OCI-LY3 (cell line): ENCODE measurements at regions not wholly inside any gene's neighbourhood (a gene's known extent, or its start where the extent isn't known, plus 50 kb on each side); places are given as distances from the start of the nearest gene placed in this dataset.
"Not testable (repeated sequence)": the region's sequence is repeated elsewhere in the genome, so short reads cannot be mapped to it uniquely, and the experiment has no call there.

Experiments used
- H2AFZ ChIP-seq: fragments of 200-600, 300-600 bp; shearing (Covaris generic); 2 replicates; pipeline ENCODE4 v1.6.0; 2014; ENCODE audit warnings: antibody characterized with exemption, low read depth, low read length
- H3K27ac ChIP-seq: fragments of 200-600, 300-600 bp; sonication (generic); 2 replicates; pipeline ENCODE4 v1.5.1; 2014; ENCODE audit warnings: mild to moderate bottlenecking, low read length, moderate library complexity, mixed read lengths
- H3K27me3 ChIP-seq: fragments of 200-600, 300-600 bp; sonication (generic); 2 replicates; pipeline ENCODE4 v1.6.1; 2014; ENCODE audit warnings: low read depth, low read length, mixed read lengths
- H3K36me3 ChIP-seq: fragments of 200-600, 300-600 bp; sonication (generic); replicated peaks from 2 replicates; pipeline ENCODE3; 2014; ENCODE audit warnings: low read depth, low read length, mixed read lengths
- H3K4me1 ChIP-seq: fragments of 300-600, 200-600 bp; sonication (generic); 2 replicates; pipeline ENCODE4 v1.6.1; 2014; ENCODE audit warnings: low read length, mixed read lengths
- H3K4me2 ChIP-seq: fragments of 200-600, 300-600 bp; sonication (generic); 2 replicates; pipeline ENCODE4 v1.6.1; 2014; ENCODE audit warnings: low read length, mixed read lengths
- H3K4me3 ChIP-seq: fragments of 300-600, 200-600 bp; sonication (generic); 2 replicates; pipeline ENCODE4 v1.5.1; 2014; ENCODE audit warnings: antibody characterized with exemption, mild to moderate bottlenecking, low read length, moderate library complexity
- H3K79me2 ChIP-seq: fragments of 300-600, 200-600 bp; shearing (Covaris generic); 2 replicates; pipeline ENCODE4 v1.6.1; 2014; ENCODE audit warnings: mild to moderate bottlenecking, low read length, mixed read lengths
- H3K9ac ChIP-seq: fragments of 300-600, 200-600 bp; shearing (Covaris generic); 2 replicates; pipeline ENCODE4 v1.6.0; 2014; ENCODE audit warnings: mild to moderate bottlenecking, low read length, moderate library complexity
- H3K9me3 ChIP-seq: fragments of 200-600, 300-600 bp; shearing (Covaris generic); 2 replicates; pipeline ENCODE4 v1.6.1; 2014; ENCODE audit warnings: low read length, mixed read lengths; ENCODE audit not compliant: insufficient read depth
- H4K20me1 ChIP-seq: fragments of 200-600, 300-600 bp; sonication (generic); 2 replicates; pipeline ENCODE4 v1.6.1; 2016; ENCODE audit warnings: low read length, mixed read lengths; ENCODE audit not compliant: insufficient read depth
- EZH2phosphoT487 ChIP-seq: fragments of 200-600 bp; shearing (Covaris generic); IDR thresholded peaks from 2 replicates; pipeline ENCODE4 v1.6.1; 2018; ENCODE audit warnings: antibody characterized with exemption, mixed run types, low read depth
- TF ChIP-seq, protein P1 (sequence below): fragments of 200-600, 300-600 bp; sonication (generic); IDR thresholded peaks from 2 replicates; pipeline ENCODE4 v1.5.1; 2014; ENCODE audit warnings: antibody characterized with exemption, low read length, low read depth

DNA sequence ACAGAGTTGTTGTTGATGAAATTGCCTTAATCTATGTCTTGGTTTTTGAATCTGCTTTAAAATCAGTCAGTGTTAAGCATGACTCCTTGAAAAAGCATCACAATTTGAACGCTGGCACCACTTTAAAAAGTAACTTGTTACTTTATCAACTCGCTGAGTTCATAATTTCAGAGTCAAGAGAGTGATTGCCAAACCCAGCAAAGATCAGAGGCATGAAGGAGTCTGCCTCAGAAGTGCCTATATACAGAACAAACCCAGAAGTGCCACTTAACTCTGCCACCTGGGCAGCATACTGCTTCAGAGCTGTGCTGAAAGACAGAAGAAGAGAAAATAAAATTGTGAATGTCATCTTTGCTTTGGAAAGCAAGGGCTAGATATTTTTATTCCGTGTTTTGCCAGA lies 73.6 kb upstream of the HCRTR2 start:
- Histone ChIP-seq H3K27ac (no peak overlapping the region), H3K4me2 (no peak overlapping the region), H3K9me3 (no peaks in the 10 kb centered on the region), H3K4me3 (no peak overlapping the region), H3K27me3 (no peaks in the 10 kb centered on the region), H2AFZ (no peak overlapping the region), H3K79me2 (no peaks in the 10 kb centered on the region), H3K9ac (no peak overlapping the region), H3K4me1 (no peaks in the 10 kb centered on the region), H3K36me3 (no peaks in the 10 kb centered on the region), H4K20me1 (no peaks in the 10 kb centered on the region)
- TF ChIP-seq, protein P1, sequence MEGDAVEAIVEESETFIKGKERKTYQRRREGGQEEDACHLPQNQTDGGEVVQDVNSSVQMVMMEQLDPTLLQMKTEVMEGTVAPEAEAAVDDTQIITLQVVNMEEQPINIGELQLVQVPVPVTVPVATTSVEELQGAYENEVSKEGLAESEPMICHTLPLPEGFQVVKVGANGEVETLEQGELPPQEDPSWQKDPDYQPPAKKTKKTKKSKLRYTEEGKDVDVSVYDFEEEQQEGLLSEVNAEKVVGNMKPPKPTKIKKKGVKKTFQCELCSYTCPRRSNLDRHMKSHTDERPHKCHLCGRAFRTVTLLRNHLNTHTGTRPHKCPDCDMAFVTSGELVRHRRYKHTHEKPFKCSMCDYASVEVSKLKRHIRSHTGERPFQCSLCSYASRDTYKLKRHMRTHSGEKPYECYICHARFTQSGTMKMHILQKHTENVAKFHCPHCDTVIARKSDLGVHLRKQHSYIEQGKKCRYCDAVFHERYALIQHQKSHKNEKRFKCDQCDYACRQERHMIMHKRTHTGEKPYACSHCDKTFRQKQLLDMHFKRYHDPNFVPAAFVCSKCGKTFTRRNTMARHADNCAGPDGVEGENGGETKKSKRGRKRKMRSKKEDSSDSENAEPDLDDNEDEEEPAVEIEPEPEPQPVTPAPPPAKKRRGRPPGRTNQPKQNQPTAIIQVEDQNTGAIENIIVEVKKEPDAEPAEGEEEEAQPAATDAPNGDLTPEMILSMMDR: no peak
- TF ChIP-seq EZH2phosphoT487: no peak

DNA sequence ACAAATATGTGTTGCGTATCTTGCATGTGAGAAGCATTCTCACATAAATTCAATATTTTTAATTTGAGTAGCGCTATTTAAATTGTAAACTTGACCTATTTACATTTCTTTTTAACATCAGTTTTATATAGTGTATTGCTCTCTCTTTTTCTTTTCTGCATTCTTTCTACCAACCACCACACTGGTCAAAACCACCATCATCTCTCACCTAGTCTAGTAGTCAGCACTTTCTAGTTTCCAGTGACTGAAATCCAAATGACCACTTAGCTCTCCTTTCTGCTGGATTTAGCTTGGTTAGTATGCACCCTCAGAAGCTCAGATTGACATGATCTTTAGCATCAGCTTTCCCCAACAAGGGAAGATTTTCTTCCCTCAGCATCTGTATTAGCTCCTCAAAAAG lies 73.2 kb upstream of the HCRTR2 start:
- TF ChIP-seq, protein P1: no peak
- TF ChIP-seq EZH2phosphoT487: no peak
- Histone ChIP-seq H4K20me1 (no peaks in the 10 kb centered on the region), H3K9me3 (no peaks in the 10 kb centered on the region), H3K4me3 (no peak overlapping the region), H3K36me3 (no peaks in the 10 kb centered on the region), H3K27ac (no peak overlapping the region), H3K27me3 (no peaks in the 10 kb centered on the region), H3K4me2 (no peak overlapping the region), H2AFZ (no peak overlapping the region), H3K9ac (no peak overlapping the region), H3K79me2 (no peaks in the 10 kb centered on the region), H3K4me1 (no peaks in the 10 kb centered on the region)

DNA sequence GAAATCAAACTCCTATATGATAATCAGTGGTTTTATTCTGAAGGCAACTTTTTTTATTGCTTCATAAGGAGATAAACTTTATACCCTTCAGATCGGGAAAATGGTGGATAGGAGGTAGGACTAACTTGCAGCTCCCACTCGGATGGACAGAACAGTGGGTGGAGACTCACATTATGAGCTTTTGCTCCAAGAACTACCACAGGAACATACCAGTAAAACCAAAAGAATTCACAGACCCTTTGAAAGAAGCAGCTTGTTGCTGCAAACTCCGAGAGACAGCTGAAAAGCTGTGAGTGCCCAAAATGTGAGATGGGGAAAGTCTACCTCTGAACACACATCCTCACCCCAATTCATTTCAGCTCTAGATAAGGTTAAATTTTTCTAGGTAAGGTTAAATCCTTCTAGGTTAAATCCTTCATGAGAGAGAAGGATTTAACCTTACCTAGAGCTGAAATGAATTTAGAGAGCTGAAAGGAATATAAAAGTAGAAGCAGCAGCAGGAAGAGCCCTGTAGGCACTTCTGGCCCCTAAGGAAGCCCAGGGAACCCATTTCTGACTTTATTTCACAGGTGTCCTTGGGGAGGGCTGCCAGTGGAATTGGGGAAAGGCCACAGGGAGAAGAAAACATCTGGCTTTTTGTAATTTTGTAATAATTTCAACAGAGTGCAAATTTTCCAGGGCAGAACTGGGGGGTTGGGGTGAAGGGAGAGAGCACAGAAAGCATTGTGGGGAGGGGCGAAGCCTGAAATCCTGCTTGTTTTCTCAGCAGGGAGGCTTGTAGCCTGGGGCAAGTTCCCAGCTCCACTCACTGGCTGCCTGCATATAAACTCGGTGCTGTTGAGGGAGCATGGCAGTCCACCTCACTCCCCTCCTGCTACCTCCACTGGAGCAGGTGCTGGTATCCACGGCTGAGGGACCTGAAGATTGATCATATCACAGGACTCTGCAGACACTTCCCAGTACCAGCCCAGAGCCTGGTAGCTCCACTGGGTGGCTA lies 65.9 kb upstream of the HCRTR2 start:
- no peak overlapping the region for H3K27ac ChIP-seq
- no peaks in the 10 kb centered on the region for H3K4me1 ChIP-seq
- H3K9ac ChIP-seq: no peak overlapping the region
- H3K4me3 ChIP-seq: no peak overlapping the region
- H4K20me1 ChIP-seq: no peaks in the 10 kb centered on the region
- no peak overlapping the region for H3K4me2 ChIP-seq
- no peaks in the 10 kb centered on the region for H3K79me2 ChIP-seq
- H3K36me3 ChIP-seq: no peaks in the 10 kb centered on the region
- no peaks in the 10 kb centered on the region for H3K27me3 ChIP-seq
- H2AFZ ChIP-seq: no peak overlapping the region
- H3K9me3 ChIP-seq: no peaks in the 10 kb centered on the region
- no peak for TF ChIP-seq EZH2phosphoT487
- TF ChIP-seq, protein P1: no peak

DNA sequence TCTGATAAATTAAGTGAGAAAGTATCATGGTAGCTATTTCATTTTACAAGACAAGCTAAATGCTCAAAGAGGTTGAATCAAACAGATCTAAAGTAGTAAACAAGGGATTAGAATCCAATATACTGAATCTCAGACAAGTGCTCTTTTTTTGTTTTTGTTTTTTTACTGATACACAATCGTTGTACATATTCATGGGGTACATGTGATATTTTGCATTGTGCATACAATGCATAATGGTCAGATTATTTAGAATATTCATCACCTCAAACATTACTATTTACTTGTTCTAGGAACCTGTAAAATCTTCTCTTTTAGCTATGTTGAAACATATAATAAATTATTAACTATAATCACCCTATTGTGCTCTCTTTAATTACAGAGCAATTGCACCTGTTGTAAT lies 57.0 kb upstream of the HCRTR2 start:
- Histone ChIP-seq H3K4me2 (no peak overlapping the region), H4K20me1 (no peaks in the 10 kb centered on the region), H3K4me1 (no peaks in the 10 kb centered on the region), H3K79me2 (no peaks in the 10 kb centered on the region), H2AFZ (no peak overlapping the region), H3K9me3 (no peaks in the 10 kb centered on the region), H3K4me3 (no peak overlapping the region), H3K27me3 (no peaks in the 10 kb centered on the region), H3K9ac (no peak overlapping the region), H3K36me3 (no peaks in the 10 kb centered on the region), H3K27ac (no peak overlapping the region)
- no peak for TF ChIP-seq EZH2phosphoT487
- TF ChIP-seq, protein P1: no peak

DNA sequence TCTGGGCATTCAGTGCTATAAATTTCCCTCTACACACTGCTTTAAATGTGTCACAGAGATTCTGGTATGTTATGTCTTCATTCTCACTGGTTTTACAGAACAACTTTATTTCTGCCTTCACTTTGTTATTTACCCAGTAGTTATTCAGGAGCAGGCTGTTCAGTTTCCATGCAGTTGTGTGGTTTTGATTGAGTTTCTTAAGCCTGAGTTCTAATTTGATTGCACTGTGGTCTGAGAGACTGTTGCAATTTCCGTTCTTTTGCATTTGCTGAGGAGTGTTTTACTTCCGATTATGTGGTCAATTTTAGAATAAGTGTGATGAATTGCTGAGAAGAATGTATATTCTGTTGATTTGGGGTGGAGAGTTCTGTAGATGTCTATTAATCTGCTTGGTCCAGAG lies 50.1 kb upstream of the HCRTR2 start:
- H3K36me3 ChIP-seq, H4K20me1 ChIP-seq, H3K9ac ChIP-seq, H3K4me2 ChIP-seq, H3K4me1 ChIP-seq, H3K27ac ChIP-seq, H2AFZ ChIP-seq, H3K27me3 ChIP-seq, H3K9me3 ChIP-seq, H3K4me3 ChIP-seq, H3K79me2 ChIP-seq: not testable (repeated sequence)
